K562 (cell line): ENCODE measurements at regions not wholly inside any gene's neighbourhood (a gene's known extent, or its start where the extent isn't known, plus 50 kb on each side); places are given as distances from the start of the nearest gene placed in this dataset.

Experiments
- ATAC-seq: fragments of 200-7000 bp; cut with Tn5 transposase; 3 replicates; pipeline ENCODE4 v1.9.1; 2020; ENCODE audit warnings: moderate library complexity
- BruUV-seq: library from RNA; stranded (reverse); fragments of 400-500 nt; replicated peaks from 2 replicates; lab custom pipeline; 2021; lab: Mats Ljungman, UMichigan
- CTCF ChIA-PET: fragments of 300-600 bp; formaldehyde crosslinking; extraction: SDS; loops from one replicate; lab custom pipeline; 2021; ENCODE audit warnings: low intra/inter-chr PET ratio; lab: Yijun Ruan, JAX
- POLR2A ChIA-PET: fragments of 300-600, 350-650 bp; sonication (Branson Sonifier 250); formaldehyde crosslinking; extraction: SDS; loops from one replicate; lab custom pipeline; 2021; ENCODE audit warnings: antibody characterized with exemption, inconsistent platforms; lab: Yijun Ruan, JAX
- DNase-seq, 4 experiments: peaks; one replicate each; pipeline versions ENCODE4 v3.0.0 to v3.0.0-alpha.2; 2011 to 2018; ENCODE audit warnings: low spot score in 3 of 4, mixed read lengths in 3 of 4; ENCODE audit errors: extremely low read depth in 1 of 4
- FAIRE-seq: peaks from 2 replicates; lab custom pipeline; 2011; peaks lifted over from hg19 to GRCh38; lab: Jason Lieb, UNC
- H2AFZ ChIP-seq: 2 replicates; pipeline ENCODE4 v1.6.0; 2011; ENCODE audit warnings: low read depth, low read length, control low read depth, inconsistent platforms
- H3K27ac ChIP-seq: fragments of 200-600 bp; 3 replicates; pipeline ENCODE4 v1.8.0; 2011; ENCODE audit warnings: low read depth, mild to moderate bottlenecking, control low read depth, inconsistent platforms, low read length, moderate library complexity, mixed read lengths; ENCODE audit errors: extremely low read depth
- H3K27me3 ChIP-seq, 2 experiments: fragments of 300-600 bp in 1 of 2; 2 replicates in 1 of 2; 3 replicates in 1 of 2; pipeline versions ENCODE4 v1.6.0 to v1.8.0; 2011; ENCODE audit warnings: inconsistent platforms in 2 of 2, low read length in 2 of 2, mild to moderate bottlenecking in 1 of 2, mixed read lengths in 1 of 2, moderate library complexity in 1 of 2; ENCODE audit not compliant: control insufficient read depth in 2 of 2, insufficient read depth in 2 of 2
- H3K36me3 ChIP-seq: fragments of 300-600 bp; 3 replicates; pipeline ENCODE4 v1.8.0; 2011; ENCODE audit warnings: mild to moderate bottlenecking, low read length, inconsistent platforms; ENCODE audit not compliant: control insufficient read depth, insufficient read depth
- H3K4me1 ChIP-seq, 2 experiments: fragments of 200-600 bp in 1 of 2; replicated peaks in 1 of 2; 2 replicates in 1 of 2; 3 replicates in 1 of 2; pipeline versions ENCODE4 v1.5.1 to v1.8.0; 2011; ENCODE audit warnings: inconsistent platforms in 2 of 2, low read length in 2 of 2, mild to moderate bottlenecking in 1 of 2, mixed read lengths in 1 of 2, moderate library complexity in 1 of 2; ENCODE audit not compliant: control insufficient read depth in 2 of 2, insufficient read depth in 2 of 2
- H3K4me2 ChIP-seq: 2 replicates; pipeline ENCODE4 v1.6.1; 2011; ENCODE audit warnings: low read length, control low read depth, inconsistent platforms, mixed read lengths; ENCODE audit not compliant: insufficient read depth
- H3K4me3 ChIP-seq: fragments of 200-600 bp; sonication (generic), shearing (Covaris generic); 2 replicates; pipeline ENCODE4 v1.5.1; 2016; ENCODE audit warnings: control low read depth, inconsistent platforms
- H3K79me2 ChIP-seq: fragments of 200-600 bp; 3 replicates; pipeline ENCODE4 v1.8.0; 2011; ENCODE audit warnings: low read length, inconsistent platforms; ENCODE audit not compliant: control insufficient read depth, insufficient read depth
- H3K9ac ChIP-seq, 2 experiments: 2 replicates each; pipeline versions ENCODE4 v1.6.0 to v1.6.1; 2011; ENCODE audit warnings: low read depth in 2 of 2, low read length in 2 of 2, control low read depth in 1 of 2, inconsistent platforms in 1 of 2, mild to moderate bottlenecking in 1 of 2, mixed read lengths in 1 of 2; ENCODE audit not compliant: insufficient read depth in 1 of 2
- H3K9me1 ChIP-seq: one replicate; pipeline ENCODE4 v1.6.0; 2011; ENCODE audit warnings: inconsistent platforms, mild to moderate bottlenecking, low read length, moderate library complexity; ENCODE audit not compliant: control insufficient read depth, insufficient read depth
- H3K9me3 ChIP-seq: replicated peaks from 2 replicates; pipeline ENCODE4 v1.5.1; 2011; ENCODE audit warnings: low read depth, low read length, inconsistent platforms; ENCODE audit not compliant: control insufficient read depth, insufficient read depth
- H4K20me1 ChIP-seq: replicated peaks from 2 replicates; pipeline ENCODE4 v1.6.1; 2011; ENCODE audit warnings: low read length, inconsistent platforms, mixed read lengths; ENCODE audit not compliant: control insufficient read depth, insufficient read depth
- CREB3L1 ChIP-seq: fragments of 450-650 bp; IDR thresholded peaks from 2 replicates; pipeline ENCODE4 v1.6.1; 2014; ENCODE audit warnings: low read depth, mild to moderate bottlenecking, moderate library complexity, borderline replicate concordance
- DEAF1 ChIP-seq: fragments of 450-650 bp; formaldehyde crosslinking; IDR thresholded peaks from 2 replicates; pipeline ENCODE4 v1.4.0; 2020; ENCODE audit warnings: mild to moderate bottlenecking, moderate library complexity
- MXI1 ChIP-seq: IDR thresholded peaks from 2 replicates; pipeline ENCODE4 v1.6.1; 2011; ENCODE audit warnings: low read depth, mild to moderate bottlenecking, improper control_type of control experiment, low read length
- NFIX ChIP-seq: fragments of 250-450 bp; sonication (Bioruptor Pico); IDR thresholded peaks from 2 replicates; pipeline ENCODE4 v1.4.0; 2020; ENCODE audit warnings: low read depth, mild to moderate bottlenecking, moderate library complexity
- PHB2 ChIP-seq: fragments of 450-650 bp; IDR thresholded peaks from 2 replicates; pipeline ENCODE4 v1.6.1; 2017; ENCODE audit warnings: low read depth
- RBM17 ChIP-seq: fragments of 200-400 bp; formaldehyde crosslinking; IDR thresholded peaks from 2 replicates; pipeline ENCODE4 v1.6.1; 2017; ENCODE audit warnings: low read depth, mild to moderate bottlenecking, low read length, borderline replicate concordance
- SLC30A9 ChIP-seq: fragments of 250-450 bp; sonication (Bioruptor Pico); IDR thresholded peaks from 2 replicates; pipeline ENCODE4 v1.8.0; 2022; ENCODE audit warnings: mild to moderate bottlenecking, moderate library complexity
- TAF1 ChIP-seq: IDR thresholded peaks from 2 replicates; pipeline ENCODE4 v1.6.1; 2011; ENCODE audit warnings: mild to moderate bottlenecking, low read length, moderate library complexity; ENCODE audit not compliant: insufficient read depth, control insufficient read depth, severe bottlenecking; ENCODE audit errors: extremely low read depth
- ZEB2 ChIP-seq: fragments of 450-650 bp; IDR thresholded peaks from 2 replicates; pipeline ENCODE4 v1.6.1; 2016
- ZKSCAN8 ChIP-seq: fragments of 200-800 bp; sonication (Bioruptor generic); IDR thresholded peaks from 2 replicates; pipeline ENCODE4 v1.6.1; 2016; ENCODE audit warnings: missing genetic modification characterization, missing compliant biosample characterization
- ZSCAN29 ChIP-seq: fragments of 450-650 bp; IDR thresholded peaks from 2 replicates; pipeline ENCODE4 v1.6.1; 2017
- ZSCAN32 ChIP-seq: fragments of 450-650 bp; formaldehyde crosslinking; IDR thresholded peaks from 2 replicates; pipeline ENCODE4 v1.4.0; 2020; ENCODE audit warnings: mild to moderate bottlenecking, moderate library complexity
- WGBS: fragments of 100-300 bp; shearing (Covaris generic); methylation state at CpG from one replicate; pipeline ENCODE4 v1.1.6; 2016; ENCODE audit warnings: low coverage, mixed read lengths; ENCODE audit not compliant: insufficient coverage; ENCODE audit errors: missing lambda C conversion rate; 5-methylcytosine and 5-hydroxymethylcytosine counted together
- in situ Hi-C: fragments of 300-500 bp; cut with MboI; formaldehyde crosslinking; loops from 4 replicates; pipeline ENCODE4 v1.15.0; 2018; ENCODE audit warnings: inconsistent platforms, mixed read lengths
- intact Hi-C: fragments of 100-400 bp; cut with micrococcal nuclease; formaldehyde crosslinking; loops from 2 replicates; pipeline ENCODE4 v1.14.2; 2022

DNA sequence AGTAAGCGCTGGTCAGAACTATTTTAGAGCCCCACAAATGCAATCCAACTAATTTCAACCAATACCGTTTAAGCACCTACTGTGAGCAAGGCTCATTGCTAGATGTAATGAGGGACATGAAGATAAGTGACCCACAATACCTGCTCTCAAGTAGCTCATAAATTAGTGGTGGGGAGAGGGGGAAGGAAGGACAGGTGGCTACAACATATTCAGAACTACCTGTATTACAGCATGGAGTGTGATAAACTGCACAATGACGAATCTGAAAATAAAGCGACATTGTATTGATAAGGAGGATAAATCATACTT is 311.6 kb upstream of the DIAPH2 start (continued):
- no peak for TF ChIP-seq CREB3L1

GRCh38 chrX:96376266-96376665 is 308.4 kb upstream of the DIAPH2 start:
- no peak overlapping the region for H3K4me3 ChIP-seq
- no peak for FAIRE-seq
- H3K9ac ChIP-seq, result no peak overlapping the region
- intact Hi-C loops, result no loop called here
- H3K36me3 ChIP-seq, result no peaks in the 10 kb centered on the region
- DNase-seq, result no peak
- no peak for ATAC-seq
- no peak overlapping the region for H2AFZ ChIP-seq
- CTCF ChIA-PET, result no interaction called here
- H4K20me1 ChIP-seq, result no peaks in the 10 kb centered on the region
- TF ChIP-seq PHB2 (no peak), ZSCAN29 (no peak)
- WGBS, result 5% methylated on average over 2 of the region's 2 CpGs
- in situ Hi-C loops, result no loop called here
- no peaks in the 10 kb centered on the region for H3K4me1 ChIP-seq
- POLR2A ChIA-PET, result no interaction called here
- no peaks in the 10 kb centered on the region for H3K9me1 ChIP-seq
- H3K27ac ChIP-seq, result no peak overlapping the region
- H3K79me2 ChIP-seq, result no peaks in the 10 kb centered on the region
- H3K27me3 ChIP-seq, result no peaks in the 10 kb centered on the region
- H3K9me3 ChIP-seq, result no peaks in the 10 kb centered on the region
- no peak overlapping the region for H3K4me2 ChIP-seq
- no TSS peak for BruUV-seq

DNA sequence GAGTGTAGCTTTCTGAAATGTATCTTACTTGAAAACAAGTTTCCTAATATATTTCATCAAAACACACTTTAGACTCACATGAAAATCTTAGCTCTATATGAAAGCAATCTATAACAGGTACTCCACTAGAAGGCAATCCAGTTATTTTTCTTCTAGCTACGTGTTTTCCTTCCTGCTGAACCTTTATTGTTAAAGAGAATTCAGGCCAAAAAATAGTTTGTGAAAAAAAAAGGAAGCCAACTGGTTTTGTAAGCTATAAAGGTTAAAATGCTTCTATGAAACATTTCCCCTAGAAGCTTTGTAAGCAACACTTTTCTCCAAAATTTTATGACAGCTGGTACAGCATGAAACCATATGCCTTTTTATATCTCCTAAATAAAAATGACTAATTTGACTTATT is 304.7 kb upstream of the DIAPH2 start:
- Histone ChIP-seq H3K36me3 (no peaks in the 10 kb centered on the region), H3K27me3 (no peaks in the 10 kb centered on the region), H3K9me3 (no peaks in the 10 kb centered on the region), H3K4me3 (no peak overlapping the region), H3K4me1 (no peaks in the 10 kb centered on the region), H3K4me2 (no peak overlapping the region), H3K9me1 (no peaks in the 10 kb centered on the region), H3K9ac (no peak overlapping the region), H3K27ac (no peak overlapping the region), H4K20me1 (no peaks in the 10 kb centered on the region), H3K79me2 (no peaks in the 10 kb centered on the region), H2AFZ (no peak overlapping the region)
- in situ Hi-C loops, result no loop called here
- WGBS, result no CpG with 5 or more reads among the region's 1 CpG
- DNase-seq (no peak), FAIRE-seq (no peak), ATAC-seq (no peak)
- intact Hi-C loops, result no loop called here
- BruUV-seq, result no TSS peak
- ChIA-PET CTCF (no interaction called here), POLR2A (no interaction called here)
- no peak for TF ChIP-seq SLC30A9 (CRISPR knock-in tag)
- no peak for TF ChIP-seq MXI1
- no peak for TF ChIP-seq RBM17
- no peak for TF ChIP-seq NFIX (CRISPR knock-in tag)
- TF ChIP-seq DEAF1 (CRISPR knock-in tag), result no peak
- no peak for TF ChIP-seq ZSCAN32 (CRISPR knock-in tag)
- no peak for TF ChIP-seq ZKSCAN8
- TF ChIP-seq ZEB2, result no peak
- TF ChIP-seq TAF1, result no peak
